Endothelial cell of umbilical vein (primary cell): ENCODE measurements at regions not wholly inside any gene's neighbourhood (a gene's known extent, or its start where the extent isn't known, plus 50 kb on each side); places are given as distances from the start of the nearest gene placed in this dataset.

Experiments used
- BruUV-seq: library from RNA; stranded (reverse); fragments of 400-500 nt; replicated peaks from 2 replicates; lab custom pipeline; 2021; lab: Mats Ljungman, UMichigan
- CTCF ChIA-PET: fragments of 300-600, 350-600 bp; sonication (Branson Sonifier 250); formaldehyde crosslinking; loops from one replicate; lab custom pipeline; 2021; ENCODE audit warnings: antibody characterized with exemption, inconsistent platforms; lab: Charles Lee
- POLR2A ChIA-PET: fragments of 300-600, 350-600 bp; sonication (Branson Sonifier 250); formaldehyde crosslinking; loops from one replicate; lab custom pipeline; 2021; ENCODE audit warnings: antibody characterized with exemption, inconsistent platforms; lab: Charles Lee
- DNase-seq: peaks from one replicate; pipeline ENCODE4 v3.0.0-alpha.2; 2011; ENCODE audit warnings: low read depth, low spot score
- FAIRE-seq: peaks from 2 replicates; lab custom pipeline; 2011; peaks lifted over from hg19 to GRCh38; lab: Jason Lieb, UNC
- H2AFZ ChIP-seq: 2 replicates; pipeline ENCODE4 v1.6.0; 2012; ENCODE audit warnings: low read depth, low read length, control low read depth, inconsistent platforms
- H3K27ac ChIP-seq: 2 replicates; pipeline ENCODE4 v1.5.1; 2011; ENCODE audit warnings: low read depth, mild to moderate bottlenecking, control low read depth, low read length, moderate library complexity; ENCODE audit not compliant: insufficient read depth
- H3K27me3 ChIP-seq, 2 experiments: 2 replicates each; pipeline versions ENCODE4 v1.6.0 to v1.6.1; 2011; ENCODE audit warnings: low read length in 2 of 2, mixed read lengths in 1 of 2; ENCODE audit not compliant: control insufficient read depth in 2 of 2, insufficient read depth in 2 of 2
- H3K36me3 ChIP-seq, 2 experiments: 2 replicates in 1 of 2; 3 replicates in 1 of 2; pipeline ENCODE4 v1.5.1; 2011; ENCODE audit warnings: low read length in 2 of 2, mild to moderate bottlenecking in 1 of 2, moderate library complexity in 1 of 2; ENCODE audit not compliant: control insufficient read depth in 2 of 2, insufficient read depth in 2 of 2; ENCODE audit errors: extremely low read depth in 1 of 2
- H3K4me1 ChIP-seq: 3 replicates; pipeline ENCODE4 v1.5.1; 2011; ENCODE audit warnings: mild to moderate bottlenecking, low read length; ENCODE audit not compliant: control insufficient read depth, insufficient read depth; ENCODE audit errors: extremely low read depth
- H3K4me2 ChIP-seq: 2 replicates; pipeline ENCODE4 v1.6.1; 2011; ENCODE audit warnings: low read length, control low read depth, mixed read lengths; ENCODE audit not compliant: insufficient read depth
- H3K4me3 ChIP-seq, 3 experiments: fragments of 200-600 bp in 1 of 3; sonication (generic), shearing (Covaris generic) in 1 of 3; replicated peaks in 1 of 3; 2 replicates each; pipeline ENCODE4 v1.5.1; 2011 to 2016; ENCODE audit warnings: control low read depth in 3 of 3, low read length in 3 of 3, mild to moderate bottlenecking in 2 of 3, inconsistent platforms in 1 of 3, low read depth in 1 of 3, moderate library complexity in 1 of 3; ENCODE audit not compliant: insufficient read depth in 1 of 3
- H3K79me2 ChIP-seq: 2 replicates; pipeline ENCODE4 v1.6.0; 2012; ENCODE audit warnings: low read length, inconsistent platforms; ENCODE audit not compliant: control insufficient read depth, insufficient read depth
- H3K9ac ChIP-seq: replicated peaks from 2 replicates; pipeline ENCODE3; 2011; ENCODE audit warnings: low read length, control low read depth; ENCODE audit not compliant: insufficient read depth; ENCODE audit errors: extremely low read depth
- H3K9me1 ChIP-seq: replicated peaks from 3 replicates; pipeline ENCODE4 v1.6.0; 2011; ENCODE audit warnings: mild to moderate bottlenecking, low read length; ENCODE audit not compliant: control insufficient read depth, insufficient read depth; ENCODE audit errors: extremely low read depth
- H3K9me3 ChIP-seq: replicated peaks from 2 replicates; pipeline ENCODE4 v1.5.1; 2012; ENCODE audit warnings: low read length, inconsistent platforms; ENCODE audit not compliant: control insufficient read depth, insufficient read depth
- H4K20me1 ChIP-seq: replicated peaks from 2 replicates; pipeline ENCODE3; 2011; ENCODE audit warnings: mild to moderate bottlenecking, low read length; ENCODE audit not compliant: control insufficient read depth, insufficient read depth; ENCODE audit errors: extremely low read depth
- CTCF ChIP-seq, 2 donors: IDR thresholded peaks; 1 replicate in 1 of 2; 2 replicates in 1 of 2; pipeline ENCODE4 v1.5.1; 2011; ENCODE audit warnings: low read length in 2 of 2, mild to moderate bottlenecking in 2 of 2, moderate library complexity in 2 of 2, control low read depth in 1 of 2, inconsistent platforms in 1 of 2, low read depth in 1 of 2; ENCODE audit not compliant: insufficient read depth in 1 of 2; ENCODE audit errors: extremely low read depth in 1 of 2
- EZH2 ChIP-seq: IDR thresholded peaks from 2 replicates; pipeline ENCODE4 v1.6.1; 2012; ENCODE audit warnings: borderline replicate concordance, low read depth, mild to moderate bottlenecking, moderate library complexity, low read length, inconsistent platforms; ENCODE audit not compliant: severe bottlenecking
- FOS ChIP-seq: IDR thresholded peaks from 2 replicates; pipeline ENCODE4 v1.6.1; 2011; ENCODE audit warnings: mild to moderate bottlenecking, low read length, moderate library complexity, borderline replicate concordance; ENCODE audit not compliant: insufficient read depth
- GATA2 ChIP-seq: IDR thresholded peaks from 2 replicates; pipeline ENCODE4 v1.7.0; 2011; ENCODE audit warnings: low read depth, mild to moderate bottlenecking, moderate library complexity, mixed read lengths, low read length; ENCODE audit not compliant: insufficient read length, insufficient read depth
- JUN ChIP-seq: IDR thresholded peaks from 2 replicates; pipeline ENCODE4 v1.6.1; 2011; ENCODE audit warnings: borderline replicate concordance, low read depth; ENCODE audit not compliant: insufficient read length, insufficient read depth
- MAX ChIP-seq: IDR thresholded peaks from 2 replicates; pipeline ENCODE4 v1.6.1; 2011; ENCODE audit not compliant: insufficient read depth, insufficient read length
- MYC ChIP-seq: IDR thresholded peaks from one replicate; pipeline ENCODE4 v1.6.1; 2011; ENCODE audit warnings: mild to moderate bottlenecking, low read depth, low read length
- POLR2A ChIP-seq: IDR thresholded peaks from 2 replicates; pipeline ENCODE4 v1.6.1; 2012; ENCODE audit warnings: low read depth, mild to moderate bottlenecking, control low read depth, low read length
- POLR2AphosphoS5 ChIP-seq: IDR thresholded peaks from 2 replicates; pipeline ENCODE4 v1.6.1; 2012; ENCODE audit warnings: low read depth, mild to moderate bottlenecking, control low read depth, low read length, moderate library complexity; ENCODE audit not compliant: insufficient read depth
- dilution Hi-C: fragments of 300-500 bp; cut with MboI; formaldehyde crosslinking; loops from one replicate; pipeline ENCODE4 v1.15.0; 2019; ENCODE audit warnings: low sequenced_read_pairs; ENCODE audit not compliant: extremely low pct_ligation_motif_present
- intact Hi-C: fragments of 100-400 bp; cut with micrococcal nuclease; formaldehyde crosslinking; loops from one replicate; pipeline ENCODE4 v1.10.0; 2022

- H3K9ac ChIP-seq: no peak overlapping the region
- no TSS peak for BruUV-seq
- H4K20me1 ChIP-seq: no peaks in the 10 kb centered on the region
- TF ChIP-seq POLR2AphosphoS5 (no peak), MAX (no peak), GATA2 (no peak), EZH2 (no peak), CTCF (IDR thresholded peaks at IDR 0.05; ENCODE audit: extremely low read depth in 1 of 2, insufficient read depth in 1 of 2, low read depth in 1 of 2, low read length in 2 of 2) (no peak), FOS (no peak), MYC (no peak), POLR2A (no peak), JUN (no peak)
- H3K4me3 ChIP-seq: no peak overlapping the region
- intact Hi-C loops: no loop called here
- no peaks in the 10 kb centered on the region for H3K79me2 ChIP-seq
- no peak for FAIRE-seq
- H3K9me3 ChIP-seq: no peaks in the 10 kb centered on the region
- DNase-seq: no peak
- no peak overlapping the region for H2AFZ ChIP-seq
- dilution Hi-C loops: no loop called here
- no peaks in the 10 kb centered on the region for H3K36me3 ChIP-seq
- no peak overlapping the region for H3K27ac ChIP-seq
- no peaks in the 10 kb centered on the region for H3K9me1 ChIP-seq
- CTCF ChIA-PET: interaction anchor here (1.1 kb wide), 1 partner anchor 26 kb away, joined by 3 read pairs; no protein-coding TSS in a partner anchor
- no peaks in the 10 kb centered on the region for H3K4me1 ChIP-seq
- H3K4me2 ChIP-seq: no peak overlapping the region
- H3K27me3 ChIP-seq: no peaks in the 10 kb centered on the region
- POLR2A ChIA-PET: no interaction called here
These were observed 475.7 kb upstream of the PKDCC start for GRCh38 chr2:41572154-41572553.
